RWPE2 (cell line): ENCODE measurements at regions not wholly inside any gene's neighbourhood (a gene's known extent, or its start where the extent isn't known, plus 50 kb on each side); places are given as distances from the start of the nearest gene placed in this dataset.

ENCODE experiments used
- ATAC-seq: fragments of 200-7000 bp; cut with Tn5 transposase; 3 replicates; pipeline ENCODE4 v1.9.1; 2021; ENCODE audit warnings: low read depth
- DNase-seq: peaks from one replicate; pipeline ENCODE4 v3.0.0-alpha.2; 2020; ENCODE audit warnings: low spot score
- H3K27ac ChIP-seq: fragments of 450-650 bp; 2 replicates; pipeline ENCODE4 v1.5.1; 2017; ENCODE audit warnings: mild to moderate bottlenecking; ENCODE audit not compliant: poor library complexity, severe bottlenecking
- H3K27me3 ChIP-seq: fragments of 250-450 bp; sonication (Bioruptor Pico); 2 replicates; pipeline ENCODE4 v1.5.1; 2021; ENCODE audit warnings: mild to moderate bottlenecking, moderate library complexity; ENCODE audit not compliant: insufficient read depth, poor library complexity, severe bottlenecking
- H3K36me3 ChIP-seq: fragments of 250-450 bp; sonication (Bioruptor Pico); 2 replicates; pipeline ENCODE4 v1.5.1; 2020; ENCODE audit warnings: low read depth, mild to moderate bottlenecking, moderate library complexity
- H3K4me1 ChIP-seq: fragments of 250-450 bp; sonication (Bioruptor Pico); 2 replicates; pipeline ENCODE4 v1.5.1; 2021; ENCODE audit warnings: mild to moderate bottlenecking, moderate library complexity; ENCODE audit not compliant: insufficient read depth, poor library complexity, severe bottlenecking
- H3K4me3 ChIP-seq: fragments of 250-450 bp; sonication (Bioruptor Pico); 2 replicates; pipeline ENCODE4 v1.5.1; 2021; ENCODE audit warnings: mild to moderate bottlenecking, moderate library complexity; ENCODE audit not compliant: severe bottlenecking
- H3K9me3 ChIP-seq: fragments of 250-450 bp; sonication (Bioruptor Pico); 2 replicates; pipeline ENCODE4 v1.5.1; 2021; ENCODE audit warnings: mild to moderate bottlenecking, moderate library complexity; ENCODE audit not compliant: severe bottlenecking
- TF ChIP-seq, protein P1 (sequence below): fragments of 450-650 bp; IDR thresholded peaks from one replicate; pipeline ENCODE4 v1.5.1; 2017; ENCODE audit warnings: mild to moderate bottlenecking, moderate library complexity; ENCODE audit not compliant: poor library complexity, severe bottlenecking

DNA sequence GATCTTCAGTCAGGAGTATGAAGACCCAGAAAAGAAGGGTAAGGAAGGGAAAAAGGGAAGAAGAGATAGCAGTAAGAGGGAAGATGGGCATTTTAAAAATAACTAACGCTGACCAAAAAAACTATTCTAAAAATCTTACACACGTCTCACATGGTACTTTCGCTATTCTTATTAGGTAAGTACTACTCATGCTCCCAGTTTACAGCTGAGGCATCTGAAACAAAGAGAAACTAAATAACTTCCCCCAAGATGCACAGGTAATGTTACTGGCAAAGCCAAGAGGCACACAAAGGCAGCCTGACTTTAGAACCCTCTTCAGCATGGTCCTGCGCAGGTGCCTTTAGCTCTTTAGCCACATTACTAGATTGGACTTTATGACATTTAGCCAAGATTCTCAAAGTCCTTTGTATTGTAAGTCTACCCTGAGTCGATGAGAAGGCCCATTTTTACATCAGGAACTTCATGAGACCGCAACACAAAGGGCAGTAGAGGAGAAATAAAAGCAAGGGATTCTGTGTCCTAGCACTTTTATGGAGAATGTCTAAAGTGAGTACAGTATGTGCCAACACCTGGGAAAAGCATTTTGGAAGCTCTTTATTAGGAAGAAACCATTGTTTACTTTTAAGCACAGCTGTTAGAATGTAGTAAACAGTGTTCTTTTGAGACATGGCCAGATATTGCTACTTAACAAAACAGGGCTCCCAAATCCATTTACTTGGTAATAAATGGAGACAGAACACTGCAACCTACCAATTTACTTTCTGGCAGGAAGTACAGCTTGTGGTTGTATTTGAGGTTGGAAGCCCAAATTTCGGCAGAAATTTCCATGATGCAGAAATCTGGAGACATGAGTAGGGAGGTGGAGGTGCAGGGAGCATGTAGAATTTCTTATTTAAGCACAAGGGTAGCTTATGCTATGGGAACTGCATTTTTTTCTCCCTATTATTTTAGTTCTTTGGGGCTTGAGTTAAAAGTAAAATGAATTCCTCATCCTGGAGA is 250.7 kb downstream of the KCTD12 start:
- TF ChIP-seq, protein P1, sequence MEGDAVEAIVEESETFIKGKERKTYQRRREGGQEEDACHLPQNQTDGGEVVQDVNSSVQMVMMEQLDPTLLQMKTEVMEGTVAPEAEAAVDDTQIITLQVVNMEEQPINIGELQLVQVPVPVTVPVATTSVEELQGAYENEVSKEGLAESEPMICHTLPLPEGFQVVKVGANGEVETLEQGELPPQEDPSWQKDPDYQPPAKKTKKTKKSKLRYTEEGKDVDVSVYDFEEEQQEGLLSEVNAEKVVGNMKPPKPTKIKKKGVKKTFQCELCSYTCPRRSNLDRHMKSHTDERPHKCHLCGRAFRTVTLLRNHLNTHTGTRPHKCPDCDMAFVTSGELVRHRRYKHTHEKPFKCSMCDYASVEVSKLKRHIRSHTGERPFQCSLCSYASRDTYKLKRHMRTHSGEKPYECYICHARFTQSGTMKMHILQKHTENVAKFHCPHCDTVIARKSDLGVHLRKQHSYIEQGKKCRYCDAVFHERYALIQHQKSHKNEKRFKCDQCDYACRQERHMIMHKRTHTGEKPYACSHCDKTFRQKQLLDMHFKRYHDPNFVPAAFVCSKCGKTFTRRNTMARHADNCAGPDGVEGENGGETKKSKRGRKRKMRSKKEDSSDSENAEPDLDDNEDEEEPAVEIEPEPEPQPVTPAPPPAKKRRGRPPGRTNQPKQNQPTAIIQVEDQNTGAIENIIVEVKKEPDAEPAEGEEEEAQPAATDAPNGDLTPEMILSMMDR, result no peak
- ATAC-seq, result no peak

DNA sequence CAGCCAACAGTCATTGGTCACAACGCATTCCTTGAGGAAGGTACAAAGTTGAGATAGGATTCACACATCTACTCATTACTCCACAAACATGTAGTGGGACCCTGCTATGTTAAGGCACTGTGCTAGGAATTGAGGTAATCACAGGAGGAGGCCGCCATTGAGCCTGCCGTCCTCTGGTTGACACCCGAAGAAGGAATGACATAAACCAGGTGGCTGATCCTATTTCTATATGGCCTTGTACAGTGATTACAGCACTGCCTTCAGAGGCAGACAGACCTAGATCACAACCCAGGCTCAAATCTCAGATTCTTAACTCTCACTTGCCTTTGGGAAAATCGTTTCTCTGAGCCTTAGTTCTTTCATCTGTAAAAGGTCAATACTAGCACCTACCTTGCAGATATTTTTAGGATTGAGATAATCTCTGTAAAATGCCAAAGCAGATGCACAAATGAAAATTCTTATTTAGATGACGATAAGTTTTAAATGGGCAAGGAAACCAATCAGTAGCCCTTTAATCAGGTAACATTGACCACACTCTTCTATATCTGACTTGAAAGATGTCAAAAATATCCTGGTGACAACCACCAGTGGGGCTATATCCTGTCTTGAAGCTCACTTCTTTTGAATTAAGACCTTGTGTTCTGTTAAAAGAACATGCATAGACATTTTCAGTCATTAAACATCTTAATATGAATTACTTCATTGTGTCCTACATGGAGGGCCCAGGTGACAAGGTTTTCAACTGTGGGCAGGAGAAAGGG is 251.6 kb downstream of the KCTD12 start:
- TF ChIP-seq, protein P1, result no peak
- Histone ChIP-seq H3K36me3 (no peaks in the 10 kb centered on the region), H3K9me3 (no peaks in the 10 kb centered on the region), H3K27me3 (no peaks in the 10 kb centered on the region), H3K4me1 (no peaks in the 10 kb centered on the region), H3K27ac (no peak overlapping the region), H3K4me3 (no peak overlapping the region)
- no peak for ATAC-seq
- DNase-seq, result no peak

More for the DNA sequence above, 250.7 kb downstream of the KCTD12 start:
- H3K27ac ChIP-seq, result no peak overlapping the region
- no peaks in the 10 kb centered on the region for H3K4me1 ChIP-seq
- H3K9me3 ChIP-seq, result no peaks in the 10 kb centered on the region
- no peak overlapping the region for H3K4me3 ChIP-seq
- no peaks in the 10 kb centered on the region for H3K36me3 ChIP-seq
- no peaks in the 10 kb centered on the region for H3K27me3 ChIP-seq
- DNase-seq, result no peak

GRCh38 chr13:76632401-76633044 is 253.7 kb downstream of the KCTD12 start:
- TF ChIP-seq, protein P1, result no peak
- DNase-seq (no peak), ATAC-seq (peak; percentile 54; the same call in 2 of the 3 replicates)
- H3K36me3 ChIP-seq, result no peaks in the 10 kb centered on the region
- no peak overlapping the region for H3K27ac ChIP-seq
- no peaks in the 10 kb centered on the region for H3K9me3 ChIP-seq
- H3K4me1 ChIP-seq, result no peaks in the 10 kb centered on the region
- no peaks in the 10 kb centered on the region for H3K27me3 ChIP-seq
- H3K4me3 ChIP-seq, result no peak overlapping the region

- Histone ChIP-seq H3K9me3 (no peaks in the 10 kb centered on the region), H3K4me3 (no peak overlapping the region), H3K27ac (no peak overlapping the region), H3K27me3 (no peaks in the 10 kb centered on the region), H3K4me1 (no peaks in the 10 kb centered on the region), H3K36me3 (no peaks in the 10 kb centered on the region)
- no peak for ATAC-seq
- no peak for DNase-seq
- TF ChIP-seq, protein P1, result no peak
Observed at GRCh38 chr13:76630629-76631230, 255.5 kb downstream of the KCTD12 start.
